Brain microvascular endothelial cell (primary cell): ENCODE measurements at regions not wholly inside any gene's neighbourhood (a gene's known extent, or its start where the extent isn't known, plus 50 kb on each side); places are given as distances from the start of the nearest gene placed in this dataset.

Experiments used
- DNase-seq: peaks from one replicate; pipeline ENCODE4 v3.0.0-alpha.2; 2020
- H3K27ac ChIP-seq: fragments of 250-450 bp; sonication (Bioruptor Pico); 2 replicates; pipeline ENCODE4 v1.5.1; 2020; ENCODE audit warnings: mild to moderate bottlenecking, moderate library complexity
- H3K27me3 ChIP-seq: fragments of 250-450 bp; sonication (Bioruptor Pico); replicated peaks from 2 replicates; pipeline ENCODE4 v1.5.1; 2020; ENCODE audit warnings: mild to moderate bottlenecking
- H3K36me3 ChIP-seq: fragments of 250-450 bp; sonication (Bioruptor Pico); replicated peaks from 2 replicates; pipeline ENCODE4 v1.5.1; 2020; ENCODE audit warnings: mild to moderate bottlenecking
- H3K4me3 ChIP-seq: 2 replicates; pipeline ENCODE4 v1.5.1; 2011; ENCODE audit warnings: low read depth, mild to moderate bottlenecking, control low read depth, low read length, moderate library complexity
- CTCF ChIP-seq: IDR thresholded peaks from 2 replicates; pipeline ENCODE4 v1.5.1; 2011; ENCODE audit warnings: low read depth, mild to moderate bottlenecking, moderate library complexity, low read length, control low read depth, inconsistent platforms; ENCODE audit errors: missing control alignments
- in situ Hi-C: cut with HindIII; loops from 2 replicates; pipeline ENCODE4 v1.10.0; 2017; ENCODE audit warnings: low sequenced_read_pairs, low pct_ligation_motif_present

- H3K27me3 ChIP-seq, result no peaks in the 10 kb centered on the region
Observed at GRCh38 chr5:93243481-93243880, 337.5 kb downstream of the NR2F1-AS1 start.

GRCh38 chr5:93240228-93240834 is 340.7 kb downstream of the NR2F1-AS1 start:
- H3K4me3 ChIP-seq, result no peak overlapping the region
- no peaks in the 10 kb centered on the region for H3K27me3 ChIP-seq
- DNase-seq, result no peak
- H3K36me3 ChIP-seq, result no peaks in the 10 kb centered on the region
- no peak for TF ChIP-seq CTCF
- no peak overlapping the region for H3K27ac ChIP-seq
- in situ Hi-C loops, result no loop called here

More at GRCh38 chr5:93243481-93243880, 337.5 kb downstream of the NR2F1-AS1 start:
- no peak overlapping the region for H3K27ac ChIP-seq
- no peak overlapping the region for H3K4me3 ChIP-seq
- no peaks in the 10 kb centered on the region for H3K36me3 ChIP-seq
- in situ Hi-C loops, result no loop called here
- no peak for DNase-seq
- no peak for TF ChIP-seq CTCF

- no peak overlapping the region for H3K27ac ChIP-seq
- in situ Hi-C loops, result no loop called here
- TF ChIP-seq CTCF, result no peak
Observed at GRCh38 chr5:93236807-93237421, 344.1 kb downstream of the NR2F1-AS1 start.

GRCh38 chr5:93235761-93236160 is 345.3 kb downstream of the NR2F1-AS1 start:
- in situ Hi-C loops, result no loop called here
- H3K4me3 ChIP-seq, result no peak overlapping the region
- H3K36me3 ChIP-seq, result no peaks in the 10 kb centered on the region
- H3K27ac ChIP-seq, result no peak overlapping the region
- DNase-seq, result no peak
- TF ChIP-seq CTCF, result no peak
- H3K27me3 ChIP-seq, result no peaks in the 10 kb centered on the region

More at GRCh38 chr5:93236807-93237421, 344.1 kb downstream of the NR2F1-AS1 start:
- no peak for DNase-seq
- Histone ChIP-seq H3K27me3 (no peaks in the 10 kb centered on the region), H3K36me3 (no peaks in the 10 kb centered on the region), H3K4me3 (no peak overlapping the region)

GRCh38 chr5:93226202-93226735 is 354.8 kb downstream of the NR2F1-AS1 start:
- in situ Hi-C loops, result no loop called here
- Histone ChIP-seq H3K36me3 (no peaks in the 10 kb centered on the region), H3K27ac (no peak overlapping the region), H3K27me3 (no peaks in the 10 kb centered on the region), H3K4me3 (no peak overlapping the region)
- DNase-seq, result no peak
- no peak for TF ChIP-seq CTCF

GRCh38 chr5:93225748-93226147 is 355.3 kb downstream of the NR2F1-AS1 start:
- DNase-seq, result no peak
- in situ Hi-C loops, result no loop called here

More at GRCh38 chr5:93225748-93226147, 355.3 kb downstream of the NR2F1-AS1 start:
- Histone ChIP-seq H3K4me3 (no peak overlapping the region), H3K27ac (no peak overlapping the region), H3K27me3 (no peaks in the 10 kb centered on the region), H3K36me3 (no peaks in the 10 kb centered on the region)
- no peak for TF ChIP-seq CTCF
